OCI-LY1 (cell line): ENCODE measurements at regions not wholly inside any gene's neighbourhood (a gene's known extent, or its start where the extent isn't known, plus 50 kb on each side); places are given as distances from the start of the nearest gene placed in this dataset.

ENCODE experiments used
- CTCF ChIP-seq: fragments of 200-600 bp; sonication (generic), shearing (Covaris generic); IDR thresholded peaks from 2 replicates; pipeline ENCODE4 v1.5.1; 2017; ENCODE audit warnings: mild to moderate bottlenecking, antibody characterized with exemption, low read length, moderate library complexity, mixed read lengths
- EZH2 ChIP-seq: fragments of 200-600 bp; sonication (generic), shearing (Covaris generic); IDR thresholded peaks from 2 replicates; pipeline ENCODE4 v1.8.0; 2017; ENCODE audit warnings: borderline replicate concordance, mixed run types, mild to moderate bottlenecking, antibody characterized with exemption, low read length, moderate library complexity, mixed read lengths

- TF ChIP-seq CTCF, result no peak
- no peak for TF ChIP-seq EZH2
Measured at GRCh38 chr1:78348496-78349284, 142.1 kb upstream of the PTGFR start.
